NB4 (cell line): ENCODE measurements at regions not wholly inside any gene's neighbourhood (a gene's known extent, or its start where the extent isn't known, plus 50 kb on each side); places are given as distances from the start of the nearest gene placed in this dataset.

Source experiments
- CTCF ChIP-seq: IDR thresholded peaks from one replicate; pipeline ENCODE4 v1.5.1; 2012; ENCODE audit warnings: low read depth, low read length
- POLR2A ChIP-seq: IDR thresholded peaks from 2 replicates; pipeline ENCODE4 v1.6.1; 2011; ENCODE audit warnings: mild to moderate bottlenecking; ENCODE audit not compliant: insufficient read length; ENCODE audit errors: extremely low read depth

- TF ChIP-seq POLR2A (no peak), CTCF (no peak)
Measured at GRCh38 chr1:76764638-76765454, 102.4 kb upstream of the ST6GALNAC5 start.
